Upper lobe of right lung (tissue), 1 donor: ENCODE measurements at regions not wholly inside any gene's neighbourhood (a gene's known extent, or its start where the extent isn't known, plus 50 kb on each side); places are given as distances from the start of the nearest gene placed in this dataset.

Source experiments
- ATAC-seq: fragments of 200-7000 bp; cut with Tn5 transposase; one replicate; pipeline ENCODE4 v1.9.1; 2020; ENCODE audit warnings: mild to moderate bottlenecking, moderate library complexity
- DNase-seq: peaks from one replicate; pipeline ENCODE4 v3.0.0-alpha.2; 2020
- H3K27ac ChIP-seq: fragments of 200-600 bp; one replicate; pipeline ENCODE4 v1.8.0; 2022
- H3K27me3 ChIP-seq: fragments of 200-600 bp; one replicate; pipeline ENCODE4 v1.8.0; 2022; ENCODE audit warnings: mild to moderate bottlenecking
- H3K36me3 ChIP-seq: fragments of 200-600 bp; one replicate; pipeline ENCODE4 v1.8.0; 2022
- H3K4me1 ChIP-seq: fragments of 200-600 bp; one replicate; pipeline ENCODE4 v1.8.0; 2022
- H3K4me3 ChIP-seq: fragments of 200-600 bp; one replicate; pipeline ENCODE4 v1.8.0; 2022; ENCODE audit warnings: mild to moderate bottlenecking
- H3K9me3 ChIP-seq: fragments of 200-600 bp; one replicate; pipeline ENCODE4 v1.8.0; 2022
- intact Hi-C: fragments of 100-400 bp; cut with DNase I; formaldehyde crosslinking; loops from one replicate; pipeline ENCODE4 v1.11.0; 2022
- TF ChIP-seq, protein P1 (sequence below): fragments of 200-600 bp; IDR thresholded peaks from one replicate; pipeline ENCODE4 v1.8.0; 2022; ENCODE audit warnings: antibody characterized with exemption
- donor health status: DM: no; HTN: yes; CAD: no; lungs with severe emphysema.

DNA sequence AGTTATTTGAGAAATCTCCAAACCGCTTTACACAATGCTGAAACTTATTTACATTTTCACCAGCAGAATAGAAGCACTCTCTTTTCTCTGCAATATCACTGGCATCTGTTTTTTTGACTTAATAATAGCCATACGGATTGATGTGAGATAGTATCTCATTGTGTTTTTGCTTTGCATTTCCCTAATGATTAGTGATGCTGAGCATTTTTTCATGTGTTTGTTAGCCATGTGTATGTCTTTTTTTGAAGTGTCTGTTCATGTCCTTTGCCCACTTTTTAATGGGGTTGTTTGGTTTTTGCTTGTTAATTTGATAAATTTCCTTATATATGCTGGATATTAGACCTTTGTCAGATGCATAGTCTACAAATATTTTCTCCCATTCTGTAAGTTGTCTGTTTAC is 73.6 kb downstream of the FBXO5 start:
- intact Hi-C loops: no loop called here
- no peak overlapping the region for H3K27ac ChIP-seq
- H3K36me3 ChIP-seq: no peaks in the 10 kb centered on the region
- no peak overlapping the region for H3K4me3 ChIP-seq
- no peaks in the 10 kb centered on the region for H3K9me3 ChIP-seq
- ATAC-seq (no peak), DNase-seq (no peak)
- H3K27me3 ChIP-seq: no peaks in the 10 kb centered on the region
- H3K4me1 ChIP-seq: no peaks in the 10 kb centered on the region
- TF ChIP-seq, protein P1, sequence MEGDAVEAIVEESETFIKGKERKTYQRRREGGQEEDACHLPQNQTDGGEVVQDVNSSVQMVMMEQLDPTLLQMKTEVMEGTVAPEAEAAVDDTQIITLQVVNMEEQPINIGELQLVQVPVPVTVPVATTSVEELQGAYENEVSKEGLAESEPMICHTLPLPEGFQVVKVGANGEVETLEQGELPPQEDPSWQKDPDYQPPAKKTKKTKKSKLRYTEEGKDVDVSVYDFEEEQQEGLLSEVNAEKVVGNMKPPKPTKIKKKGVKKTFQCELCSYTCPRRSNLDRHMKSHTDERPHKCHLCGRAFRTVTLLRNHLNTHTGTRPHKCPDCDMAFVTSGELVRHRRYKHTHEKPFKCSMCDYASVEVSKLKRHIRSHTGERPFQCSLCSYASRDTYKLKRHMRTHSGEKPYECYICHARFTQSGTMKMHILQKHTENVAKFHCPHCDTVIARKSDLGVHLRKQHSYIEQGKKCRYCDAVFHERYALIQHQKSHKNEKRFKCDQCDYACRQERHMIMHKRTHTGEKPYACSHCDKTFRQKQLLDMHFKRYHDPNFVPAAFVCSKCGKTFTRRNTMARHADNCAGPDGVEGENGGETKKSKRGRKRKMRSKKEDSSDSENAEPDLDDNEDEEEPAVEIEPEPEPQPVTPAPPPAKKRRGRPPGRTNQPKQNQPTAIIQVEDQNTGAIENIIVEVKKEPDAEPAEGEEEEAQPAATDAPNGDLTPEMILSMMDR: no peak

DNA sequence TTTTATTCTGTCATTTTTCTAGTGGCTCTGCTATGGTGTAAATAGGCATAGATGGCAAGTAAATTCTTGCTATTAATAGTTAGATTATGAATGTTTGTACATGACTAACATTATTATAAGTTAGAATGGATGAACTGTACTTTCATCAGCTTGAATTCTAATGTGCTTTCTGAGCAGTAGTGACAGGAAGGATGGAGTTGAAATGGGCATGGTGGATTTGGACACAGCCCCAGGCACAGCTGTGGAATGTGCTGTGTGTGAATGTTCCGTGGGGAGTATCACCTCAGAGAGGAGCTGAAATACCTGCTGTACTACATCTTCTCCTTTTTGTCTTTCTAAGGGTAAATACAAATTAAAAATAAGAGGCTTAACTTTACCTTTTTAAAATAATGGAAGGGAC is 66.8 kb downstream of the FBXO5 start:
- no peaks in the 10 kb centered on the region for H3K9me3 ChIP-seq
- H3K36me3 ChIP-seq: no peaks in the 10 kb centered on the region
- TF ChIP-seq, protein P1: no peak
- H3K27ac ChIP-seq: no peak overlapping the region
- DNase-seq (no peak), ATAC-seq (no peak)
- intact Hi-C loops: no loop called here
- no peak overlapping the region for H3K4me3 ChIP-seq
- H3K4me1 ChIP-seq: no peaks in the 10 kb centered on the region
- H3K27me3 ChIP-seq: no peaks in the 10 kb centered on the region

DNA sequence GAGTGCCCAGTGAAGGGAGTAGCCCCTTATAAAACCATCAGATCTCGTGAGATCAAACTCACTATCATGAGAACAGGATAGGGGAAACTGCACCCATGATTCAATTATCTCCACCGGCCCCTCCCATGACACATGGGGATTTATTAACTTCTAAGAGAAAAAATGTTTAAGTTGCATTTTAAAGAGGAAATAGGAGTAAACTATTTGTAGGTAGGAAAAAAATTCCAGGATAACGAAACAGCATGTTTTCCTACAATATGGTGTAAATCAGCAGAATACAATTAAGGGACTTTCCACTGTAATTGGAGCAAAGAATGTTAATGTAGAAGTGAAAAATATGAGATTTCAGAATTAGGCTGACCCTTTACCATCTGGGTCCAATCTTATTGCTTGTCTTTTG is 63.9 kb downstream of the FBXO5 start:
- Histone ChIP-seq H3K27ac (no peak overlapping the region), H3K4me1 (no peaks in the 10 kb centered on the region), H3K36me3 (no peaks in the 10 kb centered on the region), H3K9me3 (no peaks in the 10 kb centered on the region), H3K4me3 (no peak overlapping the region), H3K27me3 (no peaks in the 10 kb centered on the region)
- ATAC-seq: no peak
- TF ChIP-seq, protein P1: no peak
- intact Hi-C loops: no loop called here
- DNase-seq: no peak

DNA sequence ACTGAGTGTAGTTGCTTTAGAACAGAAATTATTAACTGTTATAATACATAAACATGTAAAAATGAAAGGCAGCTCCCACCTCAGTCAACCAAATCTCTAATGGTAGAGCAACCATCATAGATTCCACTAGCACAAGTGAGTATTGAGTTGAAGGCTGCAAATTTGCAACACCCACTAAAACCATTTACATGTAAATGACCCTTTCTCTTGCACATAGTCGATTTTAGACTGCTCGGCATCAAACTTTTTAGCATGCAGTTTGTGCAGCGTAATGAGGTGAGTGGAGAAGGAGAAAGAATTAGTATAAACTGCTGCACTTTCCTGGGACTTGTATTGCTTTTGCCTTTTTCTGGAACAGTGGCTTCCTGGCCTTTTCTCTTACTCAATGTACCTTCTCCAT is 62.8 kb downstream of the FBXO5 start:
- intact Hi-C loops: no loop called here
- TF ChIP-seq, protein P1: no peak

More for the DNA sequence above, 62.8 kb downstream of the FBXO5 start:
- Histone ChIP-seq H3K27me3 (no peaks in the 10 kb centered on the region), H3K36me3 (no peaks in the 10 kb centered on the region), H3K9me3 (no peaks in the 10 kb centered on the region), H3K4me3 (no peak overlapping the region), H3K4me1 (no peaks in the 10 kb centered on the region), H3K27ac (no peak overlapping the region)
- DNase-seq: no peak
- no peak for ATAC-seq
